SK-N-SH (cell line): ENCODE measurements at regions not wholly inside any gene's neighbourhood (a gene's known extent, or its start where the extent isn't known, plus 50 kb on each side); places are given as distances from the start of the nearest gene placed in this dataset.

Source experiments
- CTCF ChIA-PET: fragments of 300-600, 350-600 bp; formaldehyde crosslinking; extraction: SDS; loops from one replicate; lab custom pipeline; 2021; lab: Yijun Ruan, JAX
- POLR2A ChIA-PET: fragments of 350-600 bp; sonication (Branson Sonifier 250); formaldehyde crosslinking; extraction: SDS; loops from one replicate; lab custom pipeline; 2020; ENCODE audit warnings: antibody characterized with exemption, inconsistent platforms; lab: Yijun Ruan, JAX
- DNase-seq: peaks from one replicate; pipeline ENCODE4 v3.0.0; 2012
- H2AFZ ChIP-seq: fragments of 200-600 bp; sonication (generic); 2 replicates; pipeline ENCODE4 v1.8.1; 2016; ENCODE audit warnings: antibody characterized with exemption, mild to moderate bottlenecking, low read depth
- H3F3A ChIP-seq: fragments of 200-600 bp; sonication (generic); replicated peaks from 2 replicates; pipeline ENCODE3; 2016; ENCODE audit warnings: antibody characterized with exemption, mild to moderate bottlenecking; ENCODE audit not compliant: insufficient read depth
- H3K27ac ChIP-seq, 2 experiments: fragments of 200-500 bp in 1 of 2; fragments of 200-600 bp in 1 of 2; sonication (Bioruptor generic) in 1 of 2; sonication (generic), shearing (Covaris generic) in 1 of 2; 2 replicates each; pipeline versions ENCODE4 v1.5.1 to v1.6.1; 2014 to 2016; ENCODE audit warnings: low read depth in 2 of 2, inconsistent platforms in 1 of 2, low read length in 1 of 2, mild to moderate bottlenecking in 1 of 2, mixed read lengths in 1 of 2
- H3K27me3 ChIP-seq: fragments of 200-600 bp; sonication (generic), shearing (Covaris generic); 2 replicates; pipeline ENCODE4 v1.6.1; 2016; ENCODE audit warnings: mixed run types; ENCODE audit not compliant: insufficient read depth
- H3K36me3 ChIP-seq, 2 experiments: fragments of 200-500 bp in 1 of 2; fragments of 200-600 bp in 1 of 2; sonication (Bioruptor generic) in 1 of 2; sonication (generic) in 1 of 2; replicated peaks in 1 of 2; 2 replicates each; pipeline versions ENCODE3 to v1.5.1; 2014 to 2016; ENCODE audit warnings: low read length in 1 of 2, mild to moderate bottlenecking in 1 of 2; ENCODE audit not compliant: insufficient read depth in 2 of 2, control insufficient read depth in 1 of 2
- H3K4me1 ChIP-seq, 2 experiments: fragments of 200-500 bp in 1 of 2; fragments of 200-600 bp in 1 of 2; sonication (Bioruptor generic) in 1 of 2; sonication (generic), shearing (Covaris generic) in 1 of 2; 2 replicates each; pipeline versions ENCODE4 v1.5.1 to v1.6.1; 2014 to 2016; ENCODE audit warnings: low read depth in 1 of 2, low read length in 1 of 2, mixed run types in 1 of 2; ENCODE audit not compliant: insufficient read depth in 2 of 2, control insufficient read depth in 1 of 2
- H3K4me2 ChIP-seq: fragments of 200-600 bp; sonication (generic), shearing (Covaris generic); 2 replicates; pipeline ENCODE4 v1.6.1; 2017; ENCODE audit warnings: mixed run types
- H3K4me3 ChIP-seq, 2 experiments: fragments of 200-500 bp in 1 of 2; fragments of 200-600 bp in 1 of 2; sonication (Bioruptor generic) in 1 of 2; sonication (generic), shearing (Covaris generic) in 1 of 2; 2 replicates each; pipeline versions ENCODE4 v1.5.1 to v1.8.1; 2014 to 2016; ENCODE audit warnings: low read depth in 2 of 2, inconsistent platforms in 1 of 2, low read length in 1 of 2, mild to moderate bottlenecking in 1 of 2, mixed read lengths in 1 of 2, moderate library complexity in 1 of 2
- H3K79me2 ChIP-seq: fragments of 200-600 bp; sonication (generic); 2 replicates; pipeline ENCODE4 v1.8.1; 2017; ENCODE audit warnings: mild to moderate bottlenecking; ENCODE audit not compliant: insufficient read depth
- H3K9ac ChIP-seq: fragments of 200-600 bp; sonication (generic); 2 replicates; pipeline ENCODE4 v1.6.1; 2017; ENCODE audit warnings: mixed run types
- H3K9me2 ChIP-seq: fragments of 200-600 bp; sonication (generic); 2 replicates; pipeline ENCODE4 v1.6.1; 2017; ENCODE audit warnings: mixed run types
- H3K9me3 ChIP-seq: fragments of 200-600 bp; sonication (generic); 2 replicates; pipeline ENCODE4 v1.6.1; 2017; ENCODE audit warnings: mixed run types, mild to moderate bottlenecking, moderate library complexity
- H4K20me1 ChIP-seq: fragments of 200-600 bp; sonication (generic); 2 replicates; pipeline ENCODE4 v1.6.1; 2017; ENCODE audit warnings: mild to moderate bottlenecking, mixed run types; ENCODE audit not compliant: insufficient read depth
- ELF1 ChIP-seq: IDR thresholded peaks from 2 replicates; pipeline ENCODE4 v1.4.0; 2012
- EP300 ChIP-seq, 2 experiments: IDR thresholded peaks; 2 replicates each; pipeline versions ENCODE4 v1.4.0 to v1.6.1; 2012; ENCODE audit warnings: borderline replicate concordance in 1 of 2, low read depth in 1 of 2, low read length in 1 of 2
- EZH2phosphoT487 ChIP-seq: fragments of 200-600 bp; sonication (generic); IDR thresholded peaks from 2 replicates; pipeline ENCODE4 v1.6.1; 2017; ENCODE audit warnings: low read depth, mixed run types, mild to moderate bottlenecking, antibody characterized with exemption, moderate library complexity, borderline replicate concordance
- FOSL2 ChIP-seq: IDR thresholded peaks from 2 replicates; pipeline ENCODE4 v1.4.0; 2012; ENCODE audit warnings: low read depth, mild to moderate bottlenecking, moderate library complexity, borderline replicate concordance
- FOXJ3 ChIP-seq: sonication (generic); formaldehyde crosslinking; IDR thresholded peaks from 2 replicates; pipeline ENCODE4 v1.5.1; 2020; ENCODE audit warnings: mild to moderate bottlenecking, missing genetic modification reagents
- FOXM1 ChIP-seq: IDR thresholded peaks from 2 replicates; pipeline ENCODE4 v1.4.0; 2012; ENCODE audit warnings: low read depth, mild to moderate bottlenecking
- GABPA ChIP-seq: IDR thresholded peaks from 2 replicates; pipeline ENCODE4 v1.4.0; 2012; ENCODE audit warnings: low read depth, mild to moderate bottlenecking
- GATA2 ChIP-seq: sonication (generic); formaldehyde crosslinking; IDR thresholded peaks from 2 replicates; pipeline ENCODE4 v1.5.0; 2020; ENCODE audit warnings: mild to moderate bottlenecking, missing genetic modification reagents
- MEF2A ChIP-seq: IDR thresholded peaks from 2 replicates; pipeline ENCODE4 v1.4.0; 2012; ENCODE audit warnings: low read depth, borderline replicate concordance
- NRF1 ChIP-seq: IDR thresholded peaks from 2 replicates; pipeline ENCODE4 v1.6.1; 2012; ENCODE audit warnings: low read depth, mild to moderate bottlenecking, low read length
- RCOR1 ChIP-seq: fragments of 150-350 bp; IDR thresholded peaks from 2 replicates; pipeline ENCODE4 v1.6.1; 2017; ENCODE audit warnings: antibody characterized with exemption, low read length
- RFX5 ChIP-seq: IDR thresholded peaks from 2 replicates; pipeline ENCODE4 v1.6.1; 2012; ENCODE audit warnings: mild to moderate bottlenecking, improper control_type of control experiment, low read length
- SIN3A ChIP-seq: IDR thresholded peaks from 2 replicates; pipeline ENCODE4 v1.6.1; 2012; ENCODE audit warnings: low read depth, mild to moderate bottlenecking, low read length, moderate library complexity, borderline replicate concordance
- SMC3 ChIP-seq: IDR thresholded peaks from 2 replicates; pipeline ENCODE4 v1.6.1; 2012; ENCODE audit warnings: low read depth, low read length, improper control_type of control experiment
- TAF1 ChIP-seq: IDR thresholded peaks from 2 replicates; pipeline ENCODE4 v1.6.1; 2012; ENCODE audit warnings: low read depth, mild to moderate bottlenecking, low read length, moderate library complexity, borderline replicate concordance
- TCF12 ChIP-seq: IDR thresholded peaks from 2 replicates; pipeline ENCODE4 v1.4.0; 2012
- WGBS: methylation state at CpG from one replicate; pipeline ENCODE4 v1.1.6; 2017; ENCODE audit warnings: low lambda C conversion rate; 5-methylcytosine and 5-hydroxymethylcytosine counted together
- TF ChIP-seq, protein P1 (sequence below): IDR thresholded peaks from 2 replicates; pipeline ENCODE4 v1.4.0; 2012; ENCODE audit warnings: low read depth, borderline replicate concordance
- TF ChIP-seq, protein P2 (sequence below): IDR thresholded peaks from 2 replicates; pipeline ENCODE4; 2012
- TF ChIP-seq, protein P3 (sequence below): fragments of 200-600 bp; sonication (generic); IDR thresholded peaks from 2 replicates; pipeline ENCODE4 v1.6.1; 2017; ENCODE audit warnings: antibody characterized with exemption, mild to moderate bottlenecking, moderate library complexity
- TF ChIP-seq, protein P4 (sequence below): IDR thresholded peaks from 2 replicates; pipeline ENCODE4 v1.4.0; 2012; ENCODE audit warnings: low read depth, borderline replicate concordance
- TF ChIP-seq, protein P5 (sequence below): fragments of 150-350 bp; IDR thresholded peaks from 2 replicates; pipeline ENCODE4 v1.6.1; 2017; ENCODE audit warnings: antibody characterized with exemption, low read length, low read depth, borderline replicate concordance

DNA sequence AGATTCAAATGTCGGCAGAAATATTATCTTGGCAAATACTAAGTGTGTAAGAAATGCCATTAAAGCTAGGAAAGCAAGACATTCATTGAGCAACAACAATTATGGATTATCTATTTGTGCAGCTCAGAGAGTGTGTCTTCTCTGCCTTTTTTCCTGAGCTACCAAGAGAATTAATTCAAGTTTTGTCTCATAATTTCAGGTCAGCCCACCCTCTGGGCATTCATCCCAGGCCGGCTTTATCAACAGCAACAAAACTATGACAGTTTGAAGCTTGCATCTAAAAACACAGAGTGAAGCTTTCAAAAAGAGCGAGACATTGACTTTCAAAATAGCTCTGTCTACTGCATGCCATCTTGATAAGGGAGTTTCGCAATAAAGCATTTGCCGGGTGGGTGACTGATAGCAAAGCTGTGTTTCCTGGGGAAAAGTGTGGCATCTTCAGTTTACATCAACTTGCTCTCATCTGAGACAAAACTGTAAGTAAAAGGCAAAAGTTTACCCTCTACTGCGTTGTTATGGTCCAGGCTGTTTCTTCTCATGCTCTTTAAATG is 182.4 kb downstream of the IRX1 start:
- no peaks in the 10 kb centered on the region for H3K79me2 ChIP-seq
- H3K4me3 ChIP-seq = no peak overlapping the region
- no peaks in the 10 kb centered on the region for H3F3A ChIP-seq
- no peaks in the 10 kb centered on the region for H4K20me1 ChIP-seq
- H3K9me2 ChIP-seq = no peaks in the 10 kb centered on the region
- H3K9me3 ChIP-seq = no peaks in the 10 kb centered on the region
- TF ChIP-seq SIN3A (no peak), GABPA (no peak), EZH2phosphoT487 (no peak), GATA2 (no peak), SMC3 (no peak), NRF1 (no peak), TAF1 (no peak), EP300 (IDR thresholded peaks at IDR 0.05; ENCODE audit: borderline replicate concordance in 1 of 2, low read depth in 1 of 2, low read length in 1 of 2) (no peak), FOXJ3 (no peak), FOSL2 (no peak), TCF12 (no peak), MEF2A (no peak)
- TF ChIP-seq, protein P1, sequence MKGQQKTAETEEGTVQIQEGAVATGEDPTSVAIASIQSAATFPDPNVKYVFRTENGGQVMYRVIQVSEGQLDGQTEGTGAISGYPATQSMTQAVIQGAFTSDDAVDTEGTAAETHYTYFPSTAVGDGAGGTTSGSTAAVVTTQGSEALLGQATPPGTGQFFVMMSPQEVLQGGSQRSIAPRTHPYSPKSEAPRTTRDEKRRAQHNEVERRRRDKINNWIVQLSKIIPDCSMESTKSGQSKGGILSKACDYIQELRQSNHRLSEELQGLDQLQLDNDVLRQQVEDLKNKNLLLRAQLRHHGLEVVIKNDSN = no peak
- H3K4me1 ChIP-seq = no peaks in the 10 kb centered on the region
- H3K27me3 ChIP-seq = no peaks in the 10 kb centered on the region
- no peak for DNase-seq
- H3K4me2 ChIP-seq = no peak overlapping the region
- 7% methylated on average over 6 of the region's 6 CpGs for WGBS
- POLR2A ChIA-PET = no interaction called here
- no peak overlapping the region for H2AFZ ChIP-seq
- H3K36me3 ChIP-seq = no peaks in the 10 kb centered on the region
- H3K27ac ChIP-seq = no peak overlapping the region
- CTCF ChIA-PET = no interaction called here
- H3K9ac ChIP-seq = no peak overlapping the region

DNA sequence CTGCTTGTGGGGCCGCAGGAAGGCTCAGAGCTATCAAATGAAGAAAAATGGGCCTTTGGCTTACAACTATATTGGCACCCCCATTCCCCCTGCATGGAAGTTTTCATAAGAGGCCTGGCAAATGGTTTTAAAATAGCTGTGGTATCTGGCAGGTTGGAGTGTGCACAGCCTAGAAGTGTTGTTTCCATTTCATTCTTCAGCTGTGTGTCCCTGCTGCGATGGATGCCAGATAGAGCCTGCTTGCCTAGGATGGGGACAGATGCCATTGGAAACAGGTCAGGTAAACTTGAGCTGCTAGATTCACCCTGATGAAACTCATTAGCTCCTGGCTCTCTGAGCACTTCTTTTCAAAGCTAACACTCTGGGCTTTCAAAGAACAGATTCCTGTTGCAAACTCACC is 183.3 kb downstream of the IRX1 start:
- TF ChIP-seq, protein P1 = no peak
- no peak for TF ChIP-seq RCOR1
- no peak for TF ChIP-seq ELF1
- TF ChIP-seq, protein P2, sequence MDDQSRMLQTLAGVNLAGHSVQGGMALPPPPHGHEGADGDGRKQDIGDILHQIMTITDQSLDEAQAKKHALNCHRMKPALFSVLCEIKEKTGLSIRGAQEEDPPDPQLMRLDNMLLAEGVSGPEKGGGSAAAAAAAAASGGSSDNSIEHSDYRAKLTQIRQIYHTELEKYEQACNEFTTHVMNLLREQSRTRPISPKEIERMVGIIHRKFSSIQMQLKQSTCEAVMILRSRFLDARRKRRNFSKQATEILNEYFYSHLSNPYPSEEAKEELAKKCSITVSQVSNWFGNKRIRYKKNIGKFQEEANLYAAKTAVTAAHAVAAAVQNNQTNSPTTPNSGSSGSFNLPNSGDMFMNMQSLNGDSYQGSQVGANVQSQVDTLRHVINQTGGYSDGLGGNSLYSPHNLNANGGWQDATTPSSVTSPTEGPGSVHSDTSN = no peak
- TF ChIP-seq, protein P3, sequence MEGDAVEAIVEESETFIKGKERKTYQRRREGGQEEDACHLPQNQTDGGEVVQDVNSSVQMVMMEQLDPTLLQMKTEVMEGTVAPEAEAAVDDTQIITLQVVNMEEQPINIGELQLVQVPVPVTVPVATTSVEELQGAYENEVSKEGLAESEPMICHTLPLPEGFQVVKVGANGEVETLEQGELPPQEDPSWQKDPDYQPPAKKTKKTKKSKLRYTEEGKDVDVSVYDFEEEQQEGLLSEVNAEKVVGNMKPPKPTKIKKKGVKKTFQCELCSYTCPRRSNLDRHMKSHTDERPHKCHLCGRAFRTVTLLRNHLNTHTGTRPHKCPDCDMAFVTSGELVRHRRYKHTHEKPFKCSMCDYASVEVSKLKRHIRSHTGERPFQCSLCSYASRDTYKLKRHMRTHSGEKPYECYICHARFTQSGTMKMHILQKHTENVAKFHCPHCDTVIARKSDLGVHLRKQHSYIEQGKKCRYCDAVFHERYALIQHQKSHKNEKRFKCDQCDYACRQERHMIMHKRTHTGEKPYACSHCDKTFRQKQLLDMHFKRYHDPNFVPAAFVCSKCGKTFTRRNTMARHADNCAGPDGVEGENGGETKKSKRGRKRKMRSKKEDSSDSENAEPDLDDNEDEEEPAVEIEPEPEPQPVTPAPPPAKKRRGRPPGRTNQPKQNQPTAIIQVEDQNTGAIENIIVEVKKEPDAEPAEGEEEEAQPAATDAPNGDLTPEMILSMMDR = no peak
- TF ChIP-seq MEF2A = no peak
- no peak for TF ChIP-seq GATA2
- TF ChIP-seq, protein P4, sequence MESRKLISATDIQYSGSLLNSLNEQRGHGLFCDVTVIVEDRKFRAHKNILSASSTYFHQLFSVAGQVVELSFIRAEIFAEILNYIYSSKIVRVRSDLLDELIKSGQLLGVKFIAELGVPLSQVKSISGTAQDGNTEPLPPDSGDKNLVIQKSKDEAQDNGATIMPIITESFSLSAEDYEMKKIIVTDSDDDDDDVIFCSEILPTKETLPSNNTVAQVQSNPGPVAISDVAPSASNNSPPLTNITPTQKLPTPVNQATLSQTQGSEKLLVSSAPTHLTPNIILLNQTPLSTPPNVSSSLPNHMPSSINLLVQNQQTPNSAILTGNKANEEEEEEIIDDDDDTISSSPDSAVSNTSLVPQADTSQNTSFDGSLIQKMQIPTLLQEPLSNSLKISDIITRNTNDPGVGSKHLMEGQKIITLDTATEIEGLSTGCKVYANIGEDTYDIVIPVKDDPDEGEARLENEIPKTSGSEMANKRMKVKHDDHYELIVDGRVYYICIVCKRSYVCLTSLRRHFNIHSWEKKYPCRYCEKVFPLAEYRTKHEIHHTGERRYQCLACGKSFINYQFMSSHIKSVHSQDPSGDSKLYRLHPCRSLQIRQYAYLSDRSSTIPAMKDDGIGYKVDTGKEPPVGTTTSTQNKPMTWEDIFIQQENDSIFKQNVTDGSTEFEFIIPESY = no peak
- no peak for TF ChIP-seq SMC3
- TF ChIP-seq TCF12 = no peak
- TF ChIP-seq, protein P5, sequence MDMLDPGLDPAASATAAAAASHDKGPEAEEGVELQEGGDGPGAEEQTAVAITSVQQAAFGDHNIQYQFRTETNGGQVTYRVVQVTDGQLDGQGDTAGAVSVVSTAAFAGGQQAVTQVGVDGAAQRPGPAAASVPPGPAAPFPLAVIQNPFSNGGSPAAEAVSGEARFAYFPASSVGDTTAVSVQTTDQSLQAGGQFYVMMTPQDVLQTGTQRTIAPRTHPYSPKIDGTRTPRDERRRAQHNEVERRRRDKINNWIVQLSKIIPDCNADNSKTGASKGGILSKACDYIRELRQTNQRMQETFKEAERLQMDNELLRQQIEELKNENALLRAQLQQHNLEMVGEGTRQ = no peak
- TF ChIP-seq RFX5 = no peak
- TF ChIP-seq EP300 (IDR thresholded peaks at IDR 0.05; ENCODE audit: borderline replicate concordance in 1 of 2, low read depth in 1 of 2, low read length in 1 of 2) = no peak
- no peak for TF ChIP-seq FOXM1
- TF ChIP-seq FOSL2 = no peak
- Histone ChIP-seq H2AFZ (no peak overlapping the region), H3K9ac (no peak overlapping the region), H3K9me3 (no peaks in the 10 kb centered on the region), H3F3A (no peaks in the 10 kb centered on the region), H3K79me2 (no peaks in the 10 kb centered on the region), H3K36me3 (no peaks in the 10 kb centered on the region), H3K27me3 (no peaks in the 10 kb centered on the region), H3K4me2 (no peak overlapping the region), H3K4me1 (no peaks in the 10 kb centered on the region), H3K4me3 (no peak overlapping the region), H3K27ac (no peak overlapping the region), H4K20me1 (no peaks in the 10 kb centered on the region), H3K9me2 (no peaks in the 10 kb centered on the region)
- ChIA-PET CTCF (interaction anchor here (1.1 to 1.5 kb wide), 2 partner anchors 9 to 10 kb away, joined by 3 to 4 read pairs; no protein-coding TSS in a partner anchor), POLR2A (no interaction called here)
- WGBS = 41% methylated on average over 2 of the region's 2 CpGs
- DNase-seq = no peak
